Activated gamma-delta T cell treated with anti-CD3 and anti-CD28 coated beads, Interleukin-2, amount 50 U/mL, for 16 hours (primary cell): ENCODE measurements at regions not wholly inside any gene's neighbourhood (a gene's known extent, or its start where the extent isn't known, plus 50 kb on each side); places are given as distances from the start of the nearest gene placed in this dataset.

Experiments
- DNase-seq: peaks from one replicate; pipeline ENCODE4 v3.0.0-alpha.2; 2020; ENCODE audit warnings: low read depth

GRCh38 chr1:60589916-60590315 lies 492.4 kb upstream of the NFIA start:
- no peak for DNase-seq

GRCh38 chr1:60589046-60589748 lies 493.2 kb upstream of the NFIA start:
- DNase-seq = no peak

GRCh38 chr1:60584371-60584770 lies 498.0 kb upstream of the NFIA start:
- no peak for DNase-seq

- no peak for DNase-seq
Measured at GRCh38 chr1:60583696-60584095, 498.7 kb upstream of the NFIA start.

- DNase-seq = no peak
Measured at GRCh38 chr1:60581455-60582220, 500.7 kb upstream of the NFIA start.

GRCh38 chr1:60577029-60577428 lies 503.5 kb upstream of the C1orf87 start:
- DNase-seq = no peak

GRCh38 chr1:60575326-60575977 lies 501.9 kb upstream of the C1orf87 start:
- no peak for DNase-seq

- no peak for DNase-seq
Measured at GRCh38 chr1:60573726-60574409, 500.3 kb upstream of the C1orf87 start.

GRCh38 chr1:60573121-60573520 lies 499.6 kb upstream of the C1orf87 start:
- DNase-seq = no peak

GRCh38 chr1:60572378-60572777 lies 498.8 kb upstream of the C1orf87 start:
- no peak for DNase-seq

- no peak for DNase-seq
Measured at GRCh38 chr1:60571811-60572210, 498.2 kb upstream of the C1orf87 start.

- no peak for DNase-seq
Measured at GRCh38 chr1:60569189-60569588, 495.6 kb upstream of the C1orf87 start.

GRCh38 chr1:60567256-60567655 lies 493.7 kb upstream of the C1orf87 start:
- no peak for DNase-seq

GRCh38 chr1:60564916-60565750 lies 491.6 kb upstream of the C1orf87 start:
- DNase-seq = no peak

- no peak for DNase-seq
Measured at GRCh38 chr1:60563777-60564535, 490.4 kb upstream of the C1orf87 start.

GRCh38 chr1:60562740-60563139 lies 489.2 kb upstream of the C1orf87 start:
- DNase-seq = no peak

GRCh38 chr1:60560701-60561100 lies 487.1 kb upstream of the C1orf87 start:
- DNase-seq = no peak

GRCh38 chr1:60558236-60558635 lies 484.7 kb upstream of the C1orf87 start:
- no peak for DNase-seq

GRCh38 chr1:60553730-60554129 lies 480.2 kb upstream of the C1orf87 start:
- DNase-seq = no peak

GRCh38 chr1:60547821-60548220 lies 474.3 kb upstream of the C1orf87 start:
- DNase-seq = no peak
